Liver (tissue), 3 donors: ENCODE measurements at regions not wholly inside any gene's neighbourhood (a gene's known extent, or its start where the extent isn't known, plus 50 kb on each side); places are given as distances from the start of the nearest gene placed in this dataset.

ENCODE experiments used
- ATF3 ChIP-seq: IDR thresholded peaks from 2 replicates; pipeline ENCODE4 v1.6.1; 2016; ENCODE audit warnings: antibody characterized with exemption
- CTCF ChIP-seq: fragments of 150-350 bp; IDR thresholded peaks from 2 replicates; pipeline ENCODE4 v1.5.1; 2017; ENCODE audit warnings: improper control_type of control experiment, low read depth, low read length; ENCODE audit not compliant: missing input control
- EGR1 ChIP-seq, 2 donors: IDR thresholded peaks; 2 replicates each; pipeline ENCODE4 v1.6.1; 2016 to 2018; ENCODE audit warnings: antibody characterized with exemption in 2 of 2, low read depth in 2 of 2
- FOXA1 ChIP-seq: IDR thresholded peaks from 2 replicates; pipeline ENCODE4 v1.6.1; 2016; ENCODE audit warnings: antibody characterized with exemption
- GABPA ChIP-seq, 2 donors: IDR thresholded peaks in 1 of 2; conservative IDR thresholded peaks in 1 of 2; 2 replicates each; pipeline ENCODE4 v1.6.1; 2016; ENCODE audit warnings: antibody characterized with exemption in 2 of 2, mild to moderate bottlenecking in 1 of 2, moderate library complexity in 1 of 2
- HNF4A ChIP-seq, 2 donors: conservative IDR thresholded peaks; 2 replicates each; pipeline ENCODE4 v1.6.1; 2016; ENCODE audit warnings: antibody characterized with exemption in 2 of 2, mild to moderate bottlenecking in 2 of 2
- JUND ChIP-seq, 2 donors: IDR thresholded peaks; 2 replicates each; pipeline ENCODE4 v1.6.1; 2016; ENCODE audit warnings: antibody characterized with exemption in 2 of 2
- MAX ChIP-seq: IDR thresholded peaks from 2 replicates; pipeline ENCODE4 v1.6.1; 2016; ENCODE audit warnings: antibody characterized with exemption
- RAD21 ChIP-seq, 2 donors: IDR thresholded peaks; 2 replicates each; pipeline ENCODE4 v1.6.1; 2016; ENCODE audit warnings: antibody characterized with exemption in 2 of 2, mild to moderate bottlenecking in 2 of 2
- REST ChIP-seq: IDR thresholded peaks from 2 replicates; pipeline ENCODE4 v1.6.1; 2016; ENCODE audit warnings: antibody characterized with exemption, mild to moderate bottlenecking
- TAF1 ChIP-seq: conservative IDR thresholded peaks from 2 replicates; pipeline ENCODE4 v1.6.1; 2016; ENCODE audit warnings: antibody characterized with exemption, mild to moderate bottlenecking
- YY1 ChIP-seq: IDR thresholded peaks from 2 replicates; pipeline ENCODE4 v1.6.1; 2016; ENCODE audit warnings: antibody characterized with exemption, mild to moderate bottlenecking
- ZBTB33 ChIP-seq: IDR thresholded peaks from 2 replicates; pipeline ENCODE4 v1.6.1; 2016; ENCODE audit warnings: antibody characterized with exemption
- donor health status: healthy.
- donor health status: healthy.

- TF ChIP-seq CTCF (no peak), REST (no peak), EGR1 (IDR thresholded peaks at IDR 0.05; ENCODE audit: low read depth in 2 of 2) (no peak), TAF1 (no peak), FOXA1 (no peak), YY1 (no peak), ATF3 (no peak), MAX (no peak), RAD21 (IDR thresholded peaks at IDR 0.05) (no peak), JUND (IDR thresholded peaks at IDR 0.05) (no peak), GABPA (IDR thresholded peaks at IDR 0.05 in 1 of 2, conservative IDR thresholded peaks at IDR 0.05 in 1 of 2) (no peak), HNF4A (conservative IDR thresholded peaks at IDR 0.05) (no peak), ZBTB33 (no peak)
These were observed 372.5 kb upstream of the BCHE start for GRCh38 chr3:166209701-166210100.
